ENCODE measurements at regions not wholly inside any gene's neighbourhood (a gene's known extent, or its start where the extent isn't known, plus 50 kb on each side); places are given as distances from the start of the nearest gene placed in this dataset.
"Not testable (repeated sequence)": the region's sequence is repeated elsewhere in the genome, so short reads cannot be mapped to it uniquely, and the experiment has no call there.

- H3K4me2 ChIP-seq (ENCODE audit: low read length); H3K79me2 ChIP-seq (replicated peaks; ENCODE audit: insufficient read depth, low read length); H2AFZ ChIP-seq (ENCODE audit: low read depth, low read length): not testable (repeated sequence)
These were observed 152.1 kb upstream of the PRSS12 start for GRCh38 chr4:118504927-118505326.

DNA sequence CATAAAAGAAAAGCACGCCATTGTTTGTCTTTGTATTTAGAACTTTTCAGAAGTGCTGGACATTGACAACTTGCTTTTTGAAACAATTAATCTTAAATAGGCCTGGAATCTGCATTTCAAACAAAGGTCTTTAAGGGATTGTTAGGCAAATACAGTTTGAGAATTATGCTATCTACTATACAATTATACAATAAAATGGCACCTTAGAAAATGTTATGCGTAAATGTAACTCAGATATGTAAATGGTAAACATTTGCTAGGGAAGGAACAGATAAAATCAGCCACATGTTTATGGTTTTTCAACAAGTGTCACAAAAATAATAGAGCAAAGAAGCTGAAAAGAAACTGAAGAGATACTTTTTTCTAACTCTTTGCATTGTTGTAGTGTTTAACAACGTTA is 152.7 kb upstream of the PRSS12 start:
- not testable (repeated sequence) for H3K27me3 ChIP-seq (ENCODE audit: insufficient read depth, low read depth, low read length); H2AFZ ChIP-seq (ENCODE audit: low read depth, low read length); H3K79me2 ChIP-seq (replicated peaks; ENCODE audit: insufficient read depth, low read length); H3K4me2 ChIP-seq (ENCODE audit: low read length); H3K27ac ChIP-seq (ENCODE audit: low read length); H3K4me3 ChIP-seq (ENCODE audit: low read length); H3K36me3 ChIP-seq (ENCODE audit: insufficient read depth, low read length); H3K9ac ChIP-seq (ENCODE audit: low read length); H3K9me2 ChIP-seq (ENCODE audit: insufficient read depth, low read length); H3F3A ChIP-seq (ENCODE audit: insufficient read depth, low read length, poor library complexity, severe bottlenecking); H4K20me1 ChIP-seq (ENCODE audit: insufficient read depth); H3K9me3 ChIP-seq (ENCODE audit: low read length)

More at GRCh38 chr4:118504927-118505326, 152.1 kb upstream of the PRSS12 start:
- not testable (repeated sequence) for H3K9me2 ChIP-seq (ENCODE audit: insufficient read depth, low read length); H3K36me3 ChIP-seq (ENCODE audit: insufficient read depth, low read length); H4K20me1 ChIP-seq (ENCODE audit: insufficient read depth); H3K27ac ChIP-seq (ENCODE audit: low read length); H3K27me3 ChIP-seq (ENCODE audit: insufficient read depth, low read depth, low read length); H3K9me3 ChIP-seq (ENCODE audit: low read length); H3K4me3 ChIP-seq (ENCODE audit: low read length); H3K9ac ChIP-seq (ENCODE audit: low read length); H3F3A ChIP-seq (ENCODE audit: insufficient read depth, low read length, poor library complexity, severe bottlenecking)
- TF ChIP-seq SMC3 (conservative IDR thresholded peaks at IDR 0.05; ENCODE audit: poor library complexity), result peak; percentile 41

DNA sequence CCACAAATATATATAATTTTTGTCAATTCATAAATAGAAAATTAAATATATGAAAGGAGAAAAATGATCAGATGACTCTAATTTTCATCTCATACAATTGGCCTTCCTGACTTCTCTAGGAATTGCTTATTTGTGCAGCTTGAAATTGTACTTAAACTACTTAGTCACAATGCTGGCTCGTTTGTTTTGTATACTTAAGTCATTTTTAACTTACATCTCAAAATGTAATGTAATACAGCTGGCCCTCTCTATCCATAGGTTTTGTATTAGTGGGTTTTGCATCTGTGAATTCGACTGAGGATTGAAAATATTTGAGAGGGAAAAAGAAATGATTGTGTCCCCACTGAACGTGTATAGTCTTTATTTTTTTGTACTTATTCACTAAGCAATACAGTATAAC is 160.1 kb upstream of the PRSS12 start:
- not testable (repeated sequence) for H3K4me2 ChIP-seq (ENCODE audit: low read length); H3K36me3 ChIP-seq (ENCODE audit: insufficient read depth, low read length); H3K9me2 ChIP-seq (ENCODE audit: insufficient read depth, low read length); H3K27me3 ChIP-seq (ENCODE audit: insufficient read depth, low read depth, low read length); H3K79me2 ChIP-seq (replicated peaks; ENCODE audit: insufficient read depth, low read length); H3K9me3 ChIP-seq (ENCODE audit: low read length); H3F3A ChIP-seq (ENCODE audit: insufficient read depth, low read length, poor library complexity, severe bottlenecking); H3K9ac ChIP-seq (ENCODE audit: low read length); H4K20me1 ChIP-seq (ENCODE audit: insufficient read depth); H3K4me3 ChIP-seq (ENCODE audit: low read length); H2AFZ ChIP-seq (ENCODE audit: low read depth, low read length); H3K27ac ChIP-seq (ENCODE audit: low read length)

DNA sequence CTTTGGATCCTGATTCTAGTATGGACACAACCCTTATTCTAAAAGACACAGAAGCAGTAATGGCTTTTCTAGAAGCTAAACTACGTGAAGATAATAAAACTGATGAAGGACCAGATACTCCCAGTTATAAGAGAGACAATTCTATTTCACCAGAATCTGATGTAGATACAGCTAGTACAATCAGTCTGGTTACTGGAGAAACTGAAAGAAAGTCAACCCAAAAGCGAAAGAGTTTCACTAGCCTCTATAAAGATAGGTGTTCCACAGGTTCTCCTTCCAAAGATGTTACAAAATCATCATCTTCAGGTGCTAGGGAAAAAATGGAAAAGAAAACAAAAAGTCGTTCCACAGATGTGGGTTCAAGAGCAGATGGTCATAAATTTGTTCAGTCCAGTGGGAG is 161.5 kb upstream of the PRSS12 start:
- not testable (repeated sequence) for H3K27ac ChIP-seq (ENCODE audit: low read length); H3K9me2 ChIP-seq (ENCODE audit: insufficient read depth, low read length); H3K9ac ChIP-seq (ENCODE audit: low read length); H3K9me3 ChIP-seq (ENCODE audit: low read length); H3K27me3 ChIP-seq (ENCODE audit: insufficient read depth, low read depth, low read length); H3K4me2 ChIP-seq (ENCODE audit: low read length); H3K4me3 ChIP-seq (ENCODE audit: low read length); H3F3A ChIP-seq (ENCODE audit: insufficient read depth, low read length, poor library complexity, severe bottlenecking); H4K20me1 ChIP-seq (ENCODE audit: insufficient read depth); H3K36me3 ChIP-seq (ENCODE audit: insufficient read depth, low read length); H3K79me2 ChIP-seq (replicated peaks; ENCODE audit: insufficient read depth, low read length); H2AFZ ChIP-seq (ENCODE audit: low read depth, low read length)

DNA sequence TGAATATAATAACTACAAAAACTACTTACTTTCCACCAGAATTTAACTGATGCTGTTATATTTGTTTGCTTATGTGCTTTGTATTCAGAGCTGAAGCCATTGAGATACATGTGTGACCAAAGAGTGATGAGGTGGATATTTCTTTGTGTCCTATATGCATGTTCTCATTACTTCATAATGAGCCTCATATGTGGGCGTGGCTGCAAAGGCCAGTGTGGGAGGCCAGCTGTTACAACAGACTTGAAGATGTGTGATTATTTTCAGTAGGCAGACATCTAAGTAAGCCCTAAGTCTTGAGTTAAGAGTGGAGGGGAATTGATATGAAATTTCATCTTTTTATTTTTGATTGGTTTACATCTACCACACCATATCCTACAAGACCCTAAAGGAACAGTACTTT is 163.3 kb upstream of the PRSS12 start:
- not testable (repeated sequence) for H3K36me3 ChIP-seq (ENCODE audit: insufficient read depth, low read length); H3K27me3 ChIP-seq (ENCODE audit: insufficient read depth, low read depth, low read length); H2AFZ ChIP-seq (ENCODE audit: low read depth, low read length); H4K20me1 ChIP-seq (ENCODE audit: insufficient read depth); H3F3A ChIP-seq (ENCODE audit: insufficient read depth, low read length, poor library complexity, severe bottlenecking); H3K9me2 ChIP-seq (ENCODE audit: insufficient read depth, low read length); H3K79me2 ChIP-seq (replicated peaks; ENCODE audit: insufficient read depth, low read length); H3K9me3 ChIP-seq (ENCODE audit: low read length); H3K4me3 ChIP-seq (ENCODE audit: low read length); H3K9ac ChIP-seq (ENCODE audit: low read length); H3K27ac ChIP-seq (ENCODE audit: low read length); H3K4me2 ChIP-seq (ENCODE audit: low read length)

DNA sequence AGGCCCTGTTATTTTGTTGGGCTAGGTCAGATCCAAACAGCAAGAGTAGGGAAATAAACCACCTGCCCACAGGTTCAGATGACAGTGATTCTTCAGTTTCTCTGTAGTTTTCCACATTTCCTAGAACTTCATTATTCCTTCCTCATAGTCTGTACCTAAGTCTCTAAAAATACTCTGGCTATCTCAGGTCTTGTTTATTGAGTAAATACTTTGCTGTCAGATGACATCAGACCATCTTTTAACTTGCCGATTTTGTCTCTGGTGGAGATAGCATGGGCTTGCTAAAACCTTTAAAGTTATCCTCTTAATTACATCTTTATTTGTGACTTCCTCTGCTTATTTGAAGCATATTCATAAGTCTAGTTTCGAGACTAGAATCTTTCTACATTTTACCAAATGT is 155.1 kb upstream of the METTL14 start:
- not testable (repeated sequence) for H3K4me3 ChIP-seq (ENCODE audit: low read length); H3K9me3 ChIP-seq (ENCODE audit: low read length); H3K27me3 ChIP-seq (ENCODE audit: insufficient read depth, low read depth, low read length); H3F3A ChIP-seq (ENCODE audit: insufficient read depth, low read length, poor library complexity, severe bottlenecking); H4K20me1 ChIP-seq (ENCODE audit: insufficient read depth); H3K79me2 ChIP-seq (replicated peaks; ENCODE audit: insufficient read depth, low read length); H2AFZ ChIP-seq (ENCODE audit: low read depth, low read length); H3K36me3 ChIP-seq (ENCODE audit: insufficient read depth, low read length); H3K4me2 ChIP-seq (ENCODE audit: low read length); H3K9ac ChIP-seq (ENCODE audit: low read length); H3K9me2 ChIP-seq (ENCODE audit: insufficient read depth, low read length); H3K27ac ChIP-seq (ENCODE audit: low read length)

GRCh38 chr4:118531947-118532346 is 153.2 kb upstream of the METTL14 start:
- not testable (repeated sequence) for H3K4me3 ChIP-seq (ENCODE audit: low read length); H3K27me3 ChIP-seq (ENCODE audit: insufficient read depth, low read depth, low read length); H3F3A ChIP-seq (ENCODE audit: insufficient read depth, low read length, poor library complexity, severe bottlenecking); H3K27ac ChIP-seq (ENCODE audit: low read length); H3K79me2 ChIP-seq (replicated peaks; ENCODE audit: insufficient read depth, low read length); H2AFZ ChIP-seq (ENCODE audit: low read depth, low read length); H3K36me3 ChIP-seq (ENCODE audit: insufficient read depth, low read length); H3K9me3 ChIP-seq (ENCODE audit: low read length); H3K4me2 ChIP-seq (ENCODE audit: low read length); H4K20me1 ChIP-seq (ENCODE audit: insufficient read depth); H3K9ac ChIP-seq (ENCODE audit: low read length); H3K9me2 ChIP-seq (ENCODE audit: insufficient read depth, low read length)

DNA sequence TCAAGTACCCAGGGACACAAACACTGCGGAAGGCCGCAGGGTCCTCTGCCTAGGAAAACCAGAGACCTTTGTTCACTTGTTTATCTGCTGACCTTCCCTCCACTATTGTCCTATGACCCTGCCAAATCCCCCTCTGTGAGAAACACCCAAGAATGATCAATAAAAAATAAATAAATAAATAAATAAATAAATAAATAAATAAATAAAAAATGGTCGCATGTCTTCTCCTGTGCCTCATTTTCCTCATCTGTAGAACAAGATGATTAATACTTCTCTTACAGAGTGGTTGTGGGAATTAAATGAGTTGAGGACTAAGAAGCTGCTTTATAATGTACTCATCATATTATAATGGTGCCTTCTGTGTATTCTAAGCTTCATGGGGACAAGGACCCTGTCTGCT is 149.4 kb upstream of the METTL14 start:
- H3K27me3 ChIP-seq (ENCODE audit: insufficient read depth, low read depth, low read length); H3K79me2 ChIP-seq (replicated peaks; ENCODE audit: insufficient read depth, low read length); H3K27ac ChIP-seq (ENCODE audit: low read length); H3K9me2 ChIP-seq (ENCODE audit: insufficient read depth, low read length); H4K20me1 ChIP-seq (ENCODE audit: insufficient read depth); H3K9ac ChIP-seq (ENCODE audit: low read length); H3K4me2 ChIP-seq (ENCODE audit: low read length); H2AFZ ChIP-seq (ENCODE audit: low read depth, low read length); H3K9me3 ChIP-seq (ENCODE audit: low read length); H3K36me3 ChIP-seq (ENCODE audit: insufficient read depth, low read length); H3K4me3 ChIP-seq (ENCODE audit: low read length); H3F3A ChIP-seq (ENCODE audit: insufficient read depth, low read length, poor library complexity, severe bottlenecking): not testable (repeated sequence)

All from neural cell (in vitro differentiated cells).